H1 (cell line): ENCODE measurements at regions not wholly inside any gene's neighbourhood (a gene's known extent, or its start where the extent isn't known, plus 50 kb on each side); places are given as distances from the start of the nearest gene placed in this dataset.

ENCODE experiments used
- HDAC2 ChIP-seq, 2 experiments: fragments of 300-600 bp in 1 of 2; sonication (generic) in 1 of 2; IDR thresholded peaks; 2 replicates each; pipeline ENCODE4 v1.6.1; 2011 to 2012; ENCODE audit warnings: low read depth in 2 of 2, low read length in 2 of 2, mild to moderate bottlenecking in 2 of 2, moderate library complexity in 2 of 2, borderline replicate concordance in 1 of 2, inconsistent platforms in 1 of 2
- PHF8 ChIP-seq: fragments of 200-600 bp; sonication (generic); conservative IDR thresholded peaks from 2 replicates; pipeline ENCODE4 v1.7.1; 2012; ENCODE audit warnings: low read depth, mild to moderate bottlenecking, inconsistent platforms, low read length, moderate library complexity
- SIN3A ChIP-seq, 2 experiments: IDR thresholded peaks in 1 of 2; conservative IDR thresholded peaks in 1 of 2; 2 replicates each; pipeline ENCODE4 v1.6.1; 2011 to 2012; ENCODE audit warnings: low read length in 2 of 2, improper control_type of control experiment in 1 of 2, low read depth in 1 of 2, mild to moderate bottlenecking in 1 of 2
- TF ChIP-seq, protein P1 (sequence below): fragments of 300-600 bp; sonication (generic); IDR thresholded peaks from 2 replicates; pipeline ENCODE4 v1.7.1; 2012; ENCODE audit warnings: low read length, moderate library complexity, mild to moderate bottlenecking, inconsistent platforms; ENCODE audit not compliant: insufficient replicate concordance
- TF ChIP-seq, protein P2 (sequence below): IDR thresholded peaks from 2 replicates; pipeline ENCODE4 v1.6.1; 2012; ENCODE audit warnings: low read length, inconsistent platforms
- TF ChIP-seq, protein P3 (sequence below): IDR thresholded peaks from 2 replicates; pipeline ENCODE4 v1.6.1; 2011; ENCODE audit warnings: low read depth, mild to moderate bottlenecking, low read length; ENCODE audit not compliant: insufficient read depth

DNA sequence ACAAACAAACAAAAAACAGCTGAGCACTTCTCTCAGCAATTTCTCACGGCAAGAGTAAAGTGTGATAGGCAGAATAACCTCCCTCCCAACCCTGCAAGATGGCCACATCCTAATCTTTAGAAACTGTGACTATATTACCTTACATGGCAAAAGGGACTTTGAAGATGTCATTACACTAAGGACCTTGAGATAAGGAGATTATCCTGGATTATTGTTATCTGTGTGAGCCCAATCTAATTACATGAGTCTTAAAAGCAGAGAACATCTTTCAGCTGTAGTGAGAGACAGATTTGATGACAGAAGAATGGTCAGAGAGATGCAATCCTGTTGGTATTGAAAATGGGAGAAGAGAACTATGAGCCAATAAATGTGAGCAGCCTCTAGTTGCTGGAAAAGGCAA, 347.9 kb downstream of the CDH9 start (continued):
- TF ChIP-seq, protein P1, sequence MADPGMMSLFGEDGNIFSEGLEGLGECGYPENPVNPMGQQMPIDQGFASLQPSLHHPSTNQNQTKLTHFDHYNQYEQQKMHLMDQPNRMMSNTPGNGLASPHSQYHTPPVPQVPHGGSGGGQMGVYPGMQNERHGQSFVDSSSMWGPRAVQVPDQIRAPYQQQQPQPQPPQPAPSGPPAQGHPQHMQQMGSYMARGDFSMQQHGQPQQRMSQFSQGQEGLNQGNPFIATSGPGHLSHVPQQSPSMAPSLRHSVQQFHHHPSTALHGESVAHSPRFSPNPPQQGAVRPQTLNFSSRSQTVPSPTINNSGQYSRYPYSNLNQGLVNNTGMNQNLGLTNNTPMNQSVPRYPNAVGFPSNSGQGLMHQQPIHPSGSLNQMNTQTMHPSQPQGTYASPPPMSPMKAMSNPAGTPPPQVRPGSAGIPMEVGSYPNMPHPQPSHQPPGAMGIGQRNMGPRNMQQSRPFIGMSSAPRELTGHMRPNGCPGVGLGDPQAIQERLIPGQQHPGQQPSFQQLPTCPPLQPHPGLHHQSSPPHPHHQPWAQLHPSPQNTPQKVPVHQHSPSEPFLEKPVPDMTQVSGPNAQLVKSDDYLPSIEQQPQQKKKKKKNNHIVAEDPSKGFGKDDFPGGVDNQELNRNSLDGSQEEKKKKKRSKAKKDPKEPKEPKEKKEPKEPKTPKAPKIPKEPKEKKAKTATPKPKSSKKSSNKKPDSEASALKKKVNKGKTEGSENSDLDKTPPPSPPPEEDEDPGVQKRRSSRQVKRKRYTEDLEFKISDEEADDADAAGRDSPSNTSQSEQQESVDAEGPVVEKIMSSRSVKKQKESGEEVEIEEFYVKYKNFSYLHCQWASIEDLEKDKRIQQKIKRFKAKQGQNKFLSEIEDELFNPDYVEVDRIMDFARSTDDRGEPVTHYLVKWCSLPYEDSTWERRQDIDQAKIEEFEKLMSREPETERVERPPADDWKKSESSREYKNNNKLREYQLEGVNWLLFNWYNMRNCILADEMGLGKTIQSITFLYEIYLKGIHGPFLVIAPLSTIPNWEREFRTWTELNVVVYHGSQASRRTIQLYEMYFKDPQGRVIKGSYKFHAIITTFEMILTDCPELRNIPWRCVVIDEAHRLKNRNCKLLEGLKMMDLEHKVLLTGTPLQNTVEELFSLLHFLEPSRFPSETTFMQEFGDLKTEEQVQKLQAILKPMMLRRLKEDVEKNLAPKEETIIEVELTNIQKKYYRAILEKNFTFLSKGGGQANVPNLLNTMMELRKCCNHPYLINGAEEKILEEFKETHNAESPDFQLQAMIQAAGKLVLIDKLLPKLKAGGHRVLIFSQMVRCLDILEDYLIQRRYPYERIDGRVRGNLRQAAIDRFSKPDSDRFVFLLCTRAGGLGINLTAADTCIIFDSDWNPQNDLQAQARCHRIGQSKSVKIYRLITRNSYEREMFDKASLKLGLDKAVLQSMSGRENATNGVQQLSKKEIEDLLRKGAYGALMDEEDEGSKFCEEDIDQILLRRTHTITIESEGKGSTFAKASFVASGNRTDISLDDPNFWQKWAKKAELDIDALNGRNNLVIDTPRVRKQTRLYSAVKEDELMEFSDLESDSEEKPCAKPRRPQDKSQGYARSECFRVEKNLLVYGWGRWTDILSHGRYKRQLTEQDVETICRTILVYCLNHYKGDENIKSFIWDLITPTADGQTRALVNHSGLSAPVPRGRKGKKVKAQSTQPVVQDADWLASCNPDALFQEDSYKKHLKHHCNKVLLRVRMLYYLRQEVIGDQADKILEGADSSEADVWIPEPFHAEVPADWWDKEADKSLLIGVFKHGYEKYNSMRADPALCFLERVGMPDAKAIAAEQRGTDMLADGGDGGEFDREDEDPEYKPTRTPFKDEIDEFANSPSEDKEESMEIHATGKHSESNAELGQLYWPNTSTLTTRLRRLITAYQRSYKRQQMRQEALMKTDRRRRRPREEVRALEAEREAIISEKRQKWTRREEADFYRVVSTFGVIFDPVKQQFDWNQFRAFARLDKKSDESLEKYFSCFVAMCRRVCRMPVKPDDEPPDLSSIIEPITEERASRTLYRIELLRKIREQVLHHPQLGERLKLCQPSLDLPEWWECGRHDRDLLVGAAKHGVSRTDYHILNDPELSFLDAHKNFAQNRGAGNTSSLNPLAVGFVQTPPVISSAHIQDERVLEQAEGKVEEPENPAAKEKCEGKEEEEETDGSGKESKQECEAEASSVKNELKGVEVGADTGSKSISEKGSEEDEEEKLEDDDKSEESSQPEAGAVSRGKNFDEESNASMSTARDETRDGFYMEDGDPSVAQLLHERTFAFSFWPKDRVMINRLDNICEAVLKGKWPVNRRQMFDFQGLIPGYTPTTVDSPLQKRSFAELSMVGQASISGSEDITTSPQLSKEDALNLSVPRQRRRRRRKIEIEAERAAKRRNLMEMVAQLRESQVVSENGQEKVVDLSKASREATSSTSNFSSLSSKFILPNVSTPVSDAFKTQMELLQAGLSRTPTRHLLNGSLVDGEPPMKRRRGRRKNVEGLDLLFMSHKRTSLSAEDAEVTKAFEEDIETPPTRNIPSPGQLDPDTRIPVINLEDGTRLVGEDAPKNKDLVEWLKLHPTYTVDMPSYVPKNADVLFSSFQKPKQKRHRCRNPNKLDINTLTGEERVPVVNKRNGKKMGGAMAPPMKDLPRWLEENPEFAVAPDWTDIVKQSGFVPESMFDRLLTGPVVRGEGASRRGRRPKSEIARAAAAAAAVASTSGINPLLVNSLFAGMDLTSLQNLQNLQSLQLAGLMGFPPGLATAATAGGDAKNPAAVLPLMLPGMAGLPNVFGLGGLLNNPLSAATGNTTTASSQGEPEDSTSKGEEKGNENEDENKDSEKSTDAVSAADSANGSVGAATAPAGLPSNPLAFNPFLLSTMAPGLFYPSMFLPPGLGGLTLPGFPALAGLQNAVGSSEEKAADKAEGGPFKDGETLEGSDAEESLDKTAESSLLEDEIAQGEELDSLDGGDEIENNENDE: no peak
- TF ChIP-seq, protein P2, sequence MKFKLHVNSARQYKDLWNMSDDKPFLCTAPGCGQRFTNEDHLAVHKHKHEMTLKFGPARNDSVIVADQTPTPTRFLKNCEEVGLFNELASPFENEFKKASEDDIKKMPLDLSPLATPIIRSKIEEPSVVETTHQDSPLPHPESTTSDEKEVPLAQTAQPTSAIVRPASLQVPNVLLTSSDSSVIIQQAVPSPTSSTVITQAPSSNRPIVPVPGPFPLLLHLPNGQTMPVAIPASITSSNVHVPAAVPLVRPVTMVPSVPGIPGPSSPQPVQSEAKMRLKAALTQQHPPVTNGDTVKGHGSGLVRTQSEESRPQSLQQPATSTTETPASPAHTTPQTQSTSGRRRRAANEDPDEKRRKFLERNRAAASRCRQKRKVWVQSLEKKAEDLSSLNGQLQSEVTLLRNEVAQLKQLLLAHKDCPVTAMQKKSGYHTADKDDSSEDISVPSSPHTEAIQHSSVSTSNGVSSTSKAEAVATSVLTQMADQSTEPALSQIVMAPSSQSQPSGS: no peak
- TF ChIP-seq, protein P3, sequence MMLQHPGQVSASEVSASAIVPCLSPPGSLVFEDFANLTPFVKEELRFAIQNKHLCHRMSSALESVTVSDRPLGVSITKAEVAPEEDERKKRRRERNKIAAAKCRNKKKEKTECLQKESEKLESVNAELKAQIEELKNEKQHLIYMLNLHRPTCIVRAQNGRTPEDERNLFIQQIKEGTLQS: no peak
- no peak for TF ChIP-seq PHF8
- TF ChIP-seq HDAC2 (IDR thresholded peaks at IDR 0.05; ENCODE audit: borderline replicate concordance in 1 of 2, low read depth in 2 of 2, low read length in 2 of 2): no peak
- TF ChIP-seq SIN3A (conservative IDR thresholded peaks at IDR 0.05 in 1 of 2, IDR thresholded peaks at IDR 0.05 in 1 of 2; ENCODE audit: low read depth in 1 of 2, low read length in 2 of 2): no peak
- TF ChIP-seq, all 59 proteins: peak for 0
